SK-N-SH (cell line): ENCODE measurements at regions not wholly inside any gene's neighbourhood (a gene's known extent, or its start where the extent isn't known, plus 50 kb on each side); places are given as distances from the start of the nearest gene placed in this dataset.

ENCODE experiments used
- CTCF ChIA-PET: fragments of 300-600, 350-600 bp; formaldehyde crosslinking; extraction: SDS; loops from one replicate; lab custom pipeline; 2021; lab: Yijun Ruan, JAX
- POLR2A ChIA-PET: fragments of 350-600 bp; sonication (Branson Sonifier 250); formaldehyde crosslinking; extraction: SDS; loops from one replicate; lab custom pipeline; 2020; ENCODE audit warnings: antibody characterized with exemption, inconsistent platforms; lab: Yijun Ruan, JAX
- DNase-seq: peaks from one replicate; pipeline ENCODE4 v3.0.0; 2012
- H2AFZ ChIP-seq: fragments of 200-600 bp; sonication (generic); 2 replicates; pipeline ENCODE4 v1.8.1; 2016; ENCODE audit warnings: antibody characterized with exemption, mild to moderate bottlenecking, low read depth
- H3F3A ChIP-seq: fragments of 200-600 bp; sonication (generic); replicated peaks from 2 replicates; pipeline ENCODE3; 2016; ENCODE audit warnings: antibody characterized with exemption, mild to moderate bottlenecking; ENCODE audit not compliant: insufficient read depth
- H3K27ac ChIP-seq, 2 experiments: fragments of 200-500 bp in 1 of 2; fragments of 200-600 bp in 1 of 2; sonication (Bioruptor generic) in 1 of 2; sonication (generic), shearing (Covaris generic) in 1 of 2; 2 replicates each; pipeline versions ENCODE4 v1.5.1 to v1.6.1; 2014 to 2016; ENCODE audit warnings: low read depth in 2 of 2, inconsistent platforms in 1 of 2, low read length in 1 of 2, mild to moderate bottlenecking in 1 of 2, mixed read lengths in 1 of 2
- H3K27me3 ChIP-seq: fragments of 200-600 bp; sonication (generic), shearing (Covaris generic); 2 replicates; pipeline ENCODE4 v1.6.1; 2016; ENCODE audit warnings: mixed run types; ENCODE audit not compliant: insufficient read depth
- H3K36me3 ChIP-seq, 2 experiments: fragments of 200-500 bp in 1 of 2; fragments of 200-600 bp in 1 of 2; sonication (Bioruptor generic) in 1 of 2; sonication (generic) in 1 of 2; replicated peaks in 1 of 2; 2 replicates each; pipeline versions ENCODE3 to v1.5.1; 2014 to 2016; ENCODE audit warnings: low read length in 1 of 2, mild to moderate bottlenecking in 1 of 2; ENCODE audit not compliant: insufficient read depth in 2 of 2, control insufficient read depth in 1 of 2
- H3K4me1 ChIP-seq, 2 experiments: fragments of 200-500 bp in 1 of 2; fragments of 200-600 bp in 1 of 2; sonication (Bioruptor generic) in 1 of 2; sonication (generic), shearing (Covaris generic) in 1 of 2; 2 replicates each; pipeline versions ENCODE4 v1.5.1 to v1.6.1; 2014 to 2016; ENCODE audit warnings: low read depth in 1 of 2, low read length in 1 of 2, mixed run types in 1 of 2; ENCODE audit not compliant: insufficient read depth in 2 of 2, control insufficient read depth in 1 of 2
- H3K4me2 ChIP-seq: fragments of 200-600 bp; sonication (generic), shearing (Covaris generic); 2 replicates; pipeline ENCODE4 v1.6.1; 2017; ENCODE audit warnings: mixed run types
- H3K4me3 ChIP-seq, 2 experiments: fragments of 200-500 bp in 1 of 2; fragments of 200-600 bp in 1 of 2; sonication (Bioruptor generic) in 1 of 2; sonication (generic), shearing (Covaris generic) in 1 of 2; 2 replicates each; pipeline versions ENCODE4 v1.5.1 to v1.8.1; 2014 to 2016; ENCODE audit warnings: low read depth in 2 of 2, inconsistent platforms in 1 of 2, low read length in 1 of 2, mild to moderate bottlenecking in 1 of 2, mixed read lengths in 1 of 2, moderate library complexity in 1 of 2
- H3K79me2 ChIP-seq: fragments of 200-600 bp; sonication (generic); 2 replicates; pipeline ENCODE4 v1.8.1; 2017; ENCODE audit warnings: mild to moderate bottlenecking; ENCODE audit not compliant: insufficient read depth
- H3K9ac ChIP-seq: fragments of 200-600 bp; sonication (generic); 2 replicates; pipeline ENCODE4 v1.6.1; 2017; ENCODE audit warnings: mixed run types
- H3K9me2 ChIP-seq: fragments of 200-600 bp; sonication (generic); 2 replicates; pipeline ENCODE4 v1.6.1; 2017; ENCODE audit warnings: mixed run types
- H3K9me3 ChIP-seq: fragments of 200-600 bp; sonication (generic); 2 replicates; pipeline ENCODE4 v1.6.1; 2017; ENCODE audit warnings: mixed run types, mild to moderate bottlenecking, moderate library complexity
- H4K20me1 ChIP-seq: fragments of 200-600 bp; sonication (generic); 2 replicates; pipeline ENCODE4 v1.6.1; 2017; ENCODE audit warnings: mild to moderate bottlenecking, mixed run types; ENCODE audit not compliant: insufficient read depth
- CHD2 ChIP-seq: fragments of 150-350 bp; IDR thresholded peaks from 2 replicates; pipeline ENCODE4 v1.6.1; 2018; ENCODE audit warnings: low read length; ENCODE audit not compliant: partially characterized antibody
- ELF1 ChIP-seq: IDR thresholded peaks from 2 replicates; pipeline ENCODE4 v1.4.0; 2012
- EP300 ChIP-seq, 2 experiments: IDR thresholded peaks; 2 replicates each; pipeline versions ENCODE4 v1.4.0 to v1.6.1; 2012; ENCODE audit warnings: borderline replicate concordance in 1 of 2, low read depth in 1 of 2, low read length in 1 of 2
- EZH2phosphoT487 ChIP-seq: fragments of 200-600 bp; sonication (generic); IDR thresholded peaks from 2 replicates; pipeline ENCODE4 v1.6.1; 2017; ENCODE audit warnings: low read depth, mixed run types, mild to moderate bottlenecking, antibody characterized with exemption, moderate library complexity, borderline replicate concordance
- FOSL2 ChIP-seq: IDR thresholded peaks from 2 replicates; pipeline ENCODE4 v1.4.0; 2012; ENCODE audit warnings: low read depth, mild to moderate bottlenecking, moderate library complexity, borderline replicate concordance
- GABPA ChIP-seq: IDR thresholded peaks from 2 replicates; pipeline ENCODE4 v1.4.0; 2012; ENCODE audit warnings: low read depth, mild to moderate bottlenecking
- JUND ChIP-seq: IDR thresholded peaks from 2 replicates; pipeline ENCODE4 v1.4.0; 2012
- PBX3 ChIP-seq: IDR thresholded peaks from 2 replicates; pipeline ENCODE4; 2012
- POLR2AphosphoS5 ChIP-seq: IDR thresholded peaks from 2 replicates; pipeline ENCODE4 v1.6.1; 2012; ENCODE audit warnings: low read depth, low read length
- RAD21 ChIP-seq: IDR thresholded peaks from 2 replicates; pipeline ENCODE4 v1.6.1; 2012; ENCODE audit warnings: mild to moderate bottlenecking, low read length
- REST ChIP-seq: IDR thresholded peaks from 2 replicates; pipeline ENCODE4 v1.6.1; 2012; ENCODE audit warnings: mild to moderate bottlenecking, low read depth, low read length, moderate library complexity
- RXRA ChIP-seq: IDR thresholded peaks from 2 replicates; pipeline ENCODE4 v1.4.0; 2012; ENCODE audit warnings: low read depth, mild to moderate bottlenecking, borderline replicate concordance
- SMC3 ChIP-seq: IDR thresholded peaks from 2 replicates; pipeline ENCODE4 v1.6.1; 2012; ENCODE audit warnings: low read depth, low read length, improper control_type of control experiment
- TCF12 ChIP-seq: IDR thresholded peaks from 2 replicates; pipeline ENCODE4 v1.4.0; 2012
- USF2 ChIP-seq: fragments of 150-350 bp; IDR thresholded peaks from 2 replicates; pipeline ENCODE4 v1.6.1; 2017; ENCODE audit warnings: antibody characterized with exemption, low read length, low read depth, borderline replicate concordance
- WGBS: methylation state at CpG from one replicate; pipeline ENCODE4 v1.1.6; 2017; ENCODE audit warnings: low lambda C conversion rate; 5-methylcytosine and 5-hydroxymethylcytosine counted together

- Histone ChIP-seq H4K20me1 (no peaks in the 10 kb centered on the region), H3K4me2 (no peak overlapping the region), H3K9ac (no peak overlapping the region), H3K36me3 (no peaks in the 10 kb centered on the region), H3K9me3 (no peaks in the 10 kb centered on the region), H3K27me3 (no peaks in the 10 kb centered on the region), H3K4me3 (no peak overlapping the region), H2AFZ (no peak overlapping the region), H3K27ac (no peak overlapping the region), H3F3A (no peaks in the 10 kb centered on the region), H3K9me2 (no peaks in the 10 kb centered on the region), H3K79me2 (no peaks in the 10 kb centered on the region), H3K4me1 (no peaks in the 10 kb centered on the region)
- ChIA-PET CTCF (no interaction called here), POLR2A (no interaction called here)
- TF ChIP-seq TCF12 (no peak), ELF1 (no peak), PBX3 (no peak), USF2 (no peak), RXRA (no peak), CHD2 (no peak), RAD21 (no peak)
- no peak for DNase-seq
Measured at GRCh38 chr5:24331531-24331930, 313.2 kb downstream of the CDH10 start.

GRCh38 chr5:24347158-24347557 lies 297.6 kb downstream of the CDH10 start:
- WGBS: 2% methylated on average over 2 of the region's 2 CpGs

More at GRCh38 chr5:24347158-24347557, 297.6 kb downstream of the CDH10 start:
- no peak overlapping the region for H3K9ac ChIP-seq
- H3K79me2 ChIP-seq: no peaks in the 10 kb centered on the region
- TF ChIP-seq EZH2phosphoT487 (no peak), ELF1 (no peak), REST (no peak), RAD21 (no peak), TCF12 (no peak), JUND (no peak), EP300 (IDR thresholded peaks at IDR 0.05; ENCODE audit: borderline replicate concordance in 1 of 2, low read depth in 1 of 2, low read length in 1 of 2) (no peak), FOSL2 (no peak), GABPA (no peak), POLR2AphosphoS5 (no peak), SMC3 (no peak)
- no peak overlapping the region for H2AFZ ChIP-seq
- ChIA-PET POLR2A (no interaction called here), CTCF (no interaction called here)
- no peaks in the 10 kb centered on the region for H3K9me2 ChIP-seq
- H3K36me3 ChIP-seq: no peaks in the 10 kb centered on the region
- H3F3A ChIP-seq: no peaks in the 10 kb centered on the region
- no peak overlapping the region for H3K4me3 ChIP-seq
- peaks cover 10% of the 10 kb centered on the region; the same call in 1 of the 2 replicates for H3K27me3 ChIP-seq
- no peaks in the 10 kb centered on the region for H3K9me3 ChIP-seq
- H3K4me1 ChIP-seq: no peaks in the 10 kb centered on the region
- H3K27ac ChIP-seq: no peak overlapping the region
- no peaks in the 10 kb centered on the region for H4K20me1 ChIP-seq
- no peak for DNase-seq
- H3K4me2 ChIP-seq: no peak overlapping the region
